NCI-H1694 treated with DMSO at 0.1 percent for 48 hours (cell line): ENCODE measurements at regions not wholly inside any gene's neighbourhood (a gene's known extent, or its start where the extent isn't known, plus 50 kb on each side); places are given as distances from the start of the nearest gene placed in this dataset.
"Not testable (repeated sequence)": the region's sequence is repeated elsewhere in the genome, so short reads cannot be mapped to it uniquely, and the experiment has no call there.

Source experiments
- DNase-seq: peaks from one replicate; lab custom pipeline; 2025; lab: John Stamatoyannopoulos, UW

DNA sequence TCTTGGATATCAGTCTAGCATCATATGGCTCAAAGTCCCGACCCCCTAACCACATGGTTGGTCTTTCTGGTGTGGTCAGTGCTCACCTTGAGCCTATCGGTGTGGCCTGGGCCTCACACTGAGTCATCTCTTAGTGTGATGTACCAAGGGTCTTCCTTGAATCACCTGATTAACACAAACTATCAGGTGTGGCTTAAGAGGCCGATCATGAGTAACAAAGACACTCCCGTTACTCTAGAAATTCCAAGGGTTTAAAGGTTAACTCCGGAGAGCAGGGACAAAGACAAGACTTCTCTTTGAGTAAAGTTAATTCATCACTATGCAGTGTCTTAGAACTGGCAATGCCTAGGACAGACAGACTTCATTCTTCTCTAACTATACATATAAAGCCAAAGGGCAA, 52.3 kb upstream of the ARMC3 start:
- DNase-seq = no peak

DNA sequence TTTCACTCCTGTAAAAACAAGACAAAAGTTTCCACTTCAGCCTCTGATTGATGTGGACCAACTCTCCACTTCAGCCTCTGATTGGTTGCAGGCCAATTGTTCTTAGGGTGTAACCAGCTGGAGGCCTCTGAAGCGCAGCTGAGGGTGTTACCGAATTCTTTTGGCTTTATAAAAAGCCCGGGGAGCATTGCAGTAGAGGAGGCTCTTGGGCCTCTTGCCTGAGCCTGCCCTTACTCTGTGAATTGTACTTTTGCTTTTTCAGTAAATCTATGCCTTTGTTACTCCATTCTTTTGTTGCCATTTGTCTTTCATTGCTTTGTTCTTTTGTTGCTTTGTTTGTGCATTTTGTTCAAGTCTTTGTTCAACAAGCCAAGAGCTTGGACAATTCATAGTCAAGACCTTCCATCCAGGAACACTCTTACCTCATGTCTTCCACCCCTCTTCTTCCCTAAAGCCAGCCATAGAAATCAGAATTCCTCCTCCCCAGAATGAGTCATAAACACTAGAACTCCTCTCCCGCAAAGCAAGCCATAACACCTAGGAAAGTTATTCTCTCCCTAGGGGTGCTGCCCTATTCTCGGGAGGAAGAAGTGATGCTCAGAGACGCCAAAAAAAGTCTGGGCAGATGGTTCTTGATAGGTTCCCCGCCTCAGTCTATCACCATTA, 53.5 kb upstream of the ARMC3 start:
- no peak for DNase-seq

DNA sequence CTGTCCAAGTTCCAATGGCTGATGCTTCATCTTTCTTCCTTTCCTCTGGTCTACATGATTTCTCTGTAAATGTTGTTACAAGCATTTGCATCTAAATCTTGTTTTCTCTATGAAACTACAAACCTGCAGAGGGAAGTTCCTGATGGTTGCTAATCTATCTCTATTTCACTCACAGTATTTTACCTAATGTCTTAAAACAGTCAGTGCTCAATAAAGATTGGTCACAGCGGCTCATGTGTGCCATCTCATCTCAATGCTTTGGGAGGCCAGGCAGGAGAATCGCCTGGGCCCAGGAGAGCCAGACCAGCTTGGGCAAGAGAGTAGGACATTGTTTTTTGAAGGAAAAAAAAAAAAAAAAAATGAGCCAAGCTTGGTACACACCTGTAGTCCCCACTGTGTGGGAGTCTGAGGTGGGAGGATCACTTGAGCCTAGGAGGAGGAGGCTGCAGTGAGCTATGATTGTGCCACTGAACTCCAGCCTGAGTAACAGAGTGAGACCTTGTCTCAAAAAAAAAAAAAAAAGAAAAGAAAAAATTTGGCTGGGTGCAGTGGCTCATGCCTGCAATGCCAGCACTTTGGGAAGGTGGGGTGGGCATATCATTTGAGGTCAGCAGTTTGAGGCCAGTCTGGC, 71.3 kb upstream of the ARMC3 start:
- DNase-seq = no peak

DNA sequence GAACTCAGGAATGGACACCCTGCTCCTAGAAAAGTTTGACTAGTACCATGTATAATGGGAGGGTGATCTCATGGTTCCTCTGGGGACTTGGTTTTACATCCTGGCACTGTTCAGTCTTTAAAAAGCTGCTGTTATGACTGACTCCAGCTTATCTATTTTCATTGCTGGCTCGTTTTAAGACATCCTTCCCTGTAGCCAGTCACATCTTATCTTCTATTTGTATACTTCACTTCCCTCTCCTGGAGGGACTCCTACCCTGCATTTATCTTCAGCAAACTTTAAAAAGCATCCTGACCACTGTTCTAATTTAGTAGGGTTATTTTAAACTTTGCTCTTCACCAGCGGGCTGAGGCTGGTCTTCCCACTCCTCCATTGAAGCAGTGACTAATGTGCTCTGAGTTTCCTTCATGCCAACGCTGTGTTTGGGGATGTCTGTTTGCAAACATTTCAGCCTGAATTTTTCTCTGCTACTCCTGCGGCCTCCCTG, 72.9 kb upstream of the ARMC3 start:
- DNase-seq = no peak

DNA sequence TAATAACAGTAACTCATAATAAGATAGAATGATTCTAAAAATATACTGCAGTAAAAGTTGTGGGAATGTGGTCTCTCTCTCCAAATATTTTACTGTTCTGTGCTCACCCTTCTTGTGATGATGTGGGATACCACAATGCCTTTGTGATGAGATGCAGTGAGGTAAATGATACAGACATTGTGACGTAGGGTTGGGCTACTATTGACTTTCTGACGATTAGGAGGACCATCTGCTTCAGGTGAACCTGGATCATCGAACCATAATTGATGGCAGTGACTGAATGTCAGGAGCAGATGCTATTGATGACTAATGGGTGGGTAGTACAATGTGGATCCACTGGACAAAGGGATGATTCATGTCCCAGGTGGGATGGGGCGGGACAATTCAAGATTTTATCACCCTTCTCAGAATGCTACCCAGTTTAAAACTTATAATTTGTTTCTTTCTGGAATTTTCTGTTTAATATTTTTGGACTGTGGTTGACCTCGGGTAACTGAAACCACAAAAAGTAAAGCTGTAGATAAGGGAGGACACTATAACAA, 73.9 kb upstream of the ARMC3 start:
- DNase-seq = no peak

DNA sequence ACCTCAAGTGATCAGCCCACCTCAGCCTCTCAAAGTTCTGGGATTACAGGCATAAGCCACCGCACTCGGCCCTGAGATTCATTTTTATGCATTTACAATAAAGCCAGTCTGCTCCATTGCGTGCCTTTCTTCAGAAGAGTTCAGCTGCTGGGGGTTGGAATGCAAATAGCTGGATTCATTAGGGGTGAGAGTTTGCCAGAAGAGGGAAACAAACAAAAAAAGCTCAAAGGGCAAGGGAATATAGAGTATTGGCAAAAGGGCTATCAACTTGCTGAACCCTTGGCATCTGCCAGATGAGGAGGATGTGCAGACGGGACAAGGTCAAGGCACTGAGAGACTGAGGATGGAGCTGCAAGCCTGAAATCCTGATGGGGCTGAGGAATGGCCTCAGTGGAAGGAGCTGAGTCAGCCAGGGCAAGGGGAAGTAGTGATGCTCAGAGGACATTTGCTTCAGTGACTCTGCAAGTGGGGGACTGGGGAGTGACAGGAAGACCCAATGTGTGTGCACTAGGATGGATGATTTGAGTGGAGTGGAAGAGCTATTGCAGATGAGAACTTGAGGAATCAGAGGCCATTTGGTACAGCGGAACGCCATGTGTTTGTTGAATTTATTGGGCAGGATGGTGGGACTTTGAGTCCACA, 75.0 kb upstream of the ARMC3 start:
- no peak for DNase-seq

DNA sequence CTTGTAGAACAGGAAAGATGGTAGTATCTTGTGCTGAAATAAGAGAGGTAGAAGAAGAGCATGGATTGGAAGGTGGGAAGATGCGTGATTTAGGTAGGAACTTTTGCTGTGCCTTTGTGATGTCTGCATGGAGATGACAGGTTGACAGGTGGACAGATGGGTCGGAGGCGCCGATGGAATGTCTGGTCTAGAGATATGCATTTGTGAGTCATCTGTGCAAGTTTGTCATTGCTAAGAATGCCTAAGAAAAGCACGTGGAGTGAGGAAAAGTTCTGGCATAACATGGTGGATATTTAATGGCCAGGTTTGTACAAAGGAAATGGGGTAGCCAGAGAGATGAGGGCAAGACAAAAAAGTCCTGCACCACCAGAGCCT, 76.0 kb upstream of the ARMC3 start:
- DNase-seq = no peak

DNA sequence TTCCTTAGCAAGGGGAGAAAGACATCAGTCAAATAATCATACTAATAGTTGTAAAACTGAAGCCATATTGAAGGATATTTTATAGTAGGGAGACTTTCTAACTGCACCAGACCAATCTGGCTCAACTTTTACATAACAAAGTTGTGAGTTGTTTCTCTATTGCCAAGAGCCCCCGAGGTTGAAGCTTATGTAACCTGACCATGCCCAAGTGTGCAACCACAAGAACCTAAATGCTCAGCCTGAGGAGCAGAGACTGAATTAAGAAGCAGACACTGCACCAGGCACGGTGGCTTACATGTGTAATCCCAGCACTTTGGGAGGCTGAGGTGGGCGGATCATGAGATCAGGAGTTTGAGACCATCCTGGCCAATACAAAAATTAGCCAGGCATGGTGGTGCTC, 77.3 kb upstream of the ARMC3 start:
- no peak for DNase-seq

DNA sequence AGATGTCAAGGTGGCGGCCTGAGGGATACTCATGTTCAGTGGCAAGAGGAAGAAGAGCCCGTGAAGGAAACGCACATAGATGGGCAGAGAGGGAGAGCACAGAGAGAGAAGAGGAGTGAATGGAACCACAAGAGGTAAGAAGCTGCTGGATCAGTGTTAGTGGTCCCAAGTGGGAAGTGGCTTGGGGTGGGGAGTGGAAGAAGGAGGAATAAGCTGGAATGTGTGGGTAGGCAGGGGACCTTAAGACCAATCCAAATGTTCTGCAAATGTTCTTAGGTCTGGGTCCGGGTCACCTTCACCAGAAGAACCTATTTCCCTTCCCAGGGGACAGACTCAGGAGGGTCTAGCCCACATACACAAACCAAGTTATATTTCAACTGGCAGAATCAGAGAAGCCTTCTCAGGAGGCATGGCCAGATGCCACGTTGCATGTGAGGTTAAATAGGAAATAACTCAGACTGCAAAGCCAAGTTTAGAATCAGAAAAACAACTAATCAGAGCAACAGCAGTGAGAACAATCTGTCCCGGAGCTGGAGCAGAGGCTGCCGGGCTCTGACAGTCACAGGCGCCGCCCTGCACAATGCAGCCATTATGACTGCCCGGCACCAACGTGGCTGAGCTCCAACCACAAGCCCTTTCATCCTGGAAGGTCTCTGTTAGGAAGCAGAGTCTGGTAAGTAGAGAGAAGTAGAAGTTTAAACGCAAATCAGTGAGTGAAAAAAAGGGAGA, 78.6 kb upstream of the ARMC3 start:
- DNase-seq = peak; percentile 8

DNA sequence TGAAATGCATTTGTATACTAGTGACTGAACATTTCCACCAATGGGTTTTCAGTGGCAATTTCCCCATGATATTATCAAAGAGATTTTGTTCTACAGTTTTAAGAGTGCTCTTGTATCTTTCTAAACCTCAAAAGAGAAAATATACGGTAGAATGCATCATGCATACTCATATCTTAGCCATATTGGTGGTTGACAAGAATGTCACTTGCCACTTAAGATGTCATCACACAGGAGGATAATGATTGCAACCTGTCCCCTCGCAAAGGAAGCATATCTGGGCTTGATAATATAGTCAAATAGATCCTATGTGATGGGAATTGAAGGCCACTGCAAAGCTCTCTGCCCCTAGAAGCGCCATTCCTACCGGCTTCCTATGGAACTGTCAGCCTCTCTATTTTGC, 79.3 kb upstream of the ARMC3 start:
- no peak for DNase-seq

DNA sequence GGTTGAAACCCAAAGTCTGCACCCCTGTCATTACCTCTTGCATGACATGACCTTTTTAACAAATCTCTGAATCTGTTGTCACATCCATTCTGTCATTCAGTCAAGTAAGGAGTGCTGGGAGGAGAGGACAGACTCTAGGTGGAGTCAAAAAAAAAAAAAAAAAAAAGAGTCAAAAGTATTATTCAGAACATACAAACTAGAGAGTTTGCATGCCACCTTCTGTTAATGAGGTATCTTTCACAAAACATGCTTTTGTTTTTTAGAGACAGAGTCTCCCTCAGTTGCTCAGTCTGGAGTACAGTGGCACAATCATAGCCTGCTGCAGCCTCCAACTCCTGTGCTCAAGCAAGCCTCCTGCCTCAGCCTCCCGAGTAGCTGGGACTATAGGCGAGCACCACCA, 81.6 kb upstream of the ARMC3 start:
- DNase-seq = no peak

DNA sequence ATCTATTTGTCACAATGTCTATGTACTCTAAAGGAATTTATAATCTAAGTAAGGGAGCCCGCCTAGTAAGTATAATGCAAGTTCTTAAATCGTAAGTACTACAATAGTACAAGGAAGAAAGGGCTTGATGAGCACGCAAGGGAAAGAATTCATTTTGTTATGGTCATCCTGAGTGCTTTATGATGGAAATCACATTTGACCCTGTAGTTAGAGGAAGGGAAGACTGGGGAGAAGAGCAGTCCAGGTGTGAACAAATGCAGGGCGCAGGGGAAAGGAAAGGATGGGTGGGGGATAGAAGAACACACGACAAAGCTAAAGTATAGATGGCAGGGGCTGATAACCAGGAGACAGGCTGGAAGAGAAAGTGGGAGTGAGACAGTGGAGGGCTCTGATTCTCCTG, 88.2 kb upstream of the ARMC3 start:
- no peak for DNase-seq

DNA sequence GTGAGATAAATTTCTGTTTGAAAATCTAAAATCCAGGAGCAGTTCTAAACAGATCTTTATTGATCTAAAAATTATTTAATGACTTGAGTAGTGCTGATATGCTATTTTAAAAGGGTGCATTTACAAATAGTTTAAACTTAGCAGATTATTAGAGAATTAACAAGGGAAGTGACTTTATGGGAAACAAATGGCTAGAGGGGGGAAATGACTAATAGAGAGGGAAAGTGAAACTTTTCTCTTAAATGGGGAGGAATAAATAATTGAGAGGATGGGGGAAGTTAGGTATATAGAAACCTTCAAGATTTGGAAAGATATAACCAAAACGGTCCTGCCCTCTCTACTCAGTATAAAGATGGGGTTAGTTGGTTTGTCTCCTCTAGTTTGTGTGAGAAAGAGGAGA, 90.1 kb upstream of the ARMC3 start:
- DNase-seq = no peak

DNA sequence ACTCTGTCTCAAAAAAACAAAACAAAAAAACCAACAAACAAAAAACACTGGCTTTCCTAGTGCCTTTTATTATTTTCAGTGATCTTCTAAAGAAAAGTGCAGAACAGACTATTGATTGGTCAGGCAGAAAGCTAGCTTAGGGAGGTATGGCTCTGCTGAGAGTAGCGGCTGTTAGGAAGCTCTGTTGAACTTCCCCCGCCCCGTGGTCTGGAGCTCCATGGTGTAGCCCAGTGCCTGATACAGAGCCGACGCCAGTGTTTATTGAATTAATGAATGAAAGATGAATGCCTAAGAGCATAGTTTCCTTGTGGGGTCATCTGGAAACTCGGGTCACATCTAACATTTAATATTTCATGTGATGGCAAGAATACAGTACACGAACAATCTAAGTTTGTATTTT, 90.5 kb upstream of the ARMC3 start:
- no peak for DNase-seq

DNA sequence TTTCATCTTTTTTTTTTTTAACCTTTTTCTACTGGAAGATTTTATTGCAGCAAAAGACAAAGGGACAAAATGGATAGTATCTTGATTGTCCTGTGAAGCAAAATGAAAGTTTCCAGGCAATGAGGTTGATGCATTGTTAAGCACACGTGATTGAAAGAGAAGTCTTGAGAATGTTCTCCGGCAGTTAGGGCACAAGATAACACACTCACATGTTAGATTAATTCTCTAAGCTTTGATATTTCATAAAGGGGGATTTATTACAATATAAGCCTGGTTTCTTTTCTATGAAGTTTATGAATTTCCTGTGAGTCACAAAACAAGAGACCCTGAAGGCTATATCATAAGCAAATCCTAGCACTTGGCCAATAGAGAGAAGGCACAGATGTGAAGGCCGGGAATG, 93.4 kb upstream of the ARMC3 start:
- no peak for DNase-seq

DNA sequence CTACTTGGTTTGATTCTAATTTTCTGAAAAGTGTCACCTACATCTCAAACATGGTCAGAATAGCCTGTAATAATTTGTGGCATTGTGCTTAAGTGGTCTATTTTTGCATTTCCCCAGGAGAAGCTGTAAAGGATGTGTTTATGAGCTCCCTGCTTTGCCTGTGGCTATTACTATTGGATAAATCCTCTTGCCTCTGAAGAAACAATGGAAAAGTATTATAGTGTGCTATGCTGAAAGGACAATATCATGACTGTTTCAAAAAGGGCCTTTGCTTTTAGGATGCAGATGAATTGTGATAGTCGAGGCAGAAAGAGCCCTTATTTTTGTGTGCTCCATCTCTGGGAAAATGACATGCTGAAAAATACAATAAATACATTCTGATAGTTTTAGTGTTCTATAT, 94.1 kb upstream of the ARMC3 start:
- DNase-seq = no peak

DNA sequence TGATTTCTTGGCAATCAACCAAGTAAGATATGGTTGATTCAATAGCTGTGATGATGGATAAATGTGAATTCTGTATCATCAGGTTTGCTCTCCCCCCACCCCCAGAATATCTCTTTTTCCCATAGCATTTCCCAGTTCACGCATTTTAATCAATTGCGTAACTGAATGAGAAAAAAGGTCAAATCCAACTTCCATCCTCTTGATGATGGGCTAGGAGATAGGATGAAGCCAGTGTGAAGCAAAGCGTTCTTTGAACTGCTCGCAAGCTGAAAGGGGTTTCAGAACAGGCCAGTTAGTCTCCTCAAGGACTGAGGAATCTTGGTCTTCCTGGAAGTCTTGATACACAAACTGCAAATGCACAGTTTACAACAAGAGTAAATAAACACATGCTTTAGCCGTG, 94.5 kb upstream of the ARMC3 start:
- no peak for DNase-seq

DNA sequence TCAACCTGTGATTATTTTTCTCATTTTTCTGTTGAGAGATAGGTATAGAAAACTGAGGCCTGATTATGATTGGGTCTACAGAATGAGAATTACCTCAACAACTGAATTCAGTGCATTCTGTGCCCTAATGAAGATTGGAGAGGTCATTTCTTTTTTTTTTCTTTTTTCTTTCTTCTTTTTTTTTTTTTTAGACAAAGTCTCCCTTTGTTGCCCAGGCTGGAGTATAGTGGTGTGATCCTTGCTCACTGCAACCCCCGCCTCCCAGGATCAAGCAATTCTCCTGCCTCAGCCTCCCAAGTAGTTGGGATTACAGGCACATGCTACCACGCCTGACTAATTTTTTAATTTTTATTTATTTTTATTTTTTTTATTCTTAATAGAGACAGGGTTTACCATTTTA, 95.0 kb upstream of the ARMC3 start:
- no peak for DNase-seq

DNA sequence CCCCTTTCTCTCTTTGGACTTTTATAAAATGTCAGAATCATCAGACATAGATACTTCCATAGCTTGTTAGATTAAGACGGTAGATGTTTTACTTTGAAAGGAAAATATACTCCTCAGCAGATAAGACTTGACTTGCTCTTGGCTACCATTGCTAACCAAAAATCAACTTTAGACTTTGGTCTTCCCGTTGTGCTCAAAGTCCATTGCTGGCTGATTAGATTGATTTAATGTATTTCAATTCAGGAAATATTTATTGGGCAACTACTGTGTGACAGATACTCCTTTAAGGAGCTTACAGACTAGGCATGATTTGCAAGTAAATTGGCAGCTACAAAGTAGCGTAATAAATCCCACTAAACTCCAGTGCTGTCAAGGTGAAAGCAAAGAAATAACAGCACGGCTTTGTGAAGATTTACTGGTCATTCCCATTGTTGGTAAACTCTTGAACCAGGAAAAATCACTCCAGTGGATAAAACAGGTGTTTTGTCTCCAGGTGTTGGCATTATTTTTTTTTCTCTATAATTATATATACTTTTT, 95.7 kb upstream of the ARMC3 start:
- DNase-seq = no peak

DNA sequence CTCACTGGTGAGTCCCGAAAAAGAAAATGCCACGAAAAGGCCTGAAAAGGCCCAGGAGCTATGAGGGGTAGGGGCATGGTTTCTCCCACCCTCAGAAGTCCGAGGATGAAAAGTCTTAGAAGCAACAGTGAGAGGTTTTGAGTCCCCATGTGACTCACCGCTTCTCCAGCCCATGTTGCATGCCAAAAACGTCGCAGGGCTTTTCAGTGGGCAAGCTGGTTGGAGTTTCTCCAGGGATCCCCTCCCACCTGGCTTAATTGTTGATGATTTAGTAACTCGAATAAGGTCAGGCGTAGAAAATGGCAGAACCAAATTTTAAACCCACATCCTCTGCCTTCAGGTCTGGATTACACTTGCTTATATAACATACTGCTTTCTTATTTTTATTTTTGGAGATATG, 96.3 kb upstream of the ARMC3 start:
- no peak for DNase-seq

DNA sequence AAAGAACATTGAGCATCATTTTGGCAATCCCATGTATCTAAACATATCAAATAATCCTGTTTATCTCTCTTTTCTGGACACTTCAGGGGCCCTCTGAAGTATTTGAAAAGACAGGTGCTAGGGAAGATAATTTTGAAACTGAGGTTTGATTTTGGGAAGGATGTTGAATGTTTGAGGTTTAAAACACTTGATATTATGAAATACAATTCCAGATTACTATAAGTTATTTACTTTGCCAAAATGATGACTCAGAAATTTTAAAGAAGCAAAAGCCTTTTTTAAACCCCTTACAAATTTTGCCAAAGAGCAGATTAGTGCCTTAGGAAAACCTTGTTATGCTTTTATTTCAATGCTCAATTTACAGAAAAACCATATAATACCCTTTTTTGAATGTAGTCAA, 99.1 kb upstream of the ARMC3 start:
- not testable (repeated sequence) for DNase-seq

DNA sequence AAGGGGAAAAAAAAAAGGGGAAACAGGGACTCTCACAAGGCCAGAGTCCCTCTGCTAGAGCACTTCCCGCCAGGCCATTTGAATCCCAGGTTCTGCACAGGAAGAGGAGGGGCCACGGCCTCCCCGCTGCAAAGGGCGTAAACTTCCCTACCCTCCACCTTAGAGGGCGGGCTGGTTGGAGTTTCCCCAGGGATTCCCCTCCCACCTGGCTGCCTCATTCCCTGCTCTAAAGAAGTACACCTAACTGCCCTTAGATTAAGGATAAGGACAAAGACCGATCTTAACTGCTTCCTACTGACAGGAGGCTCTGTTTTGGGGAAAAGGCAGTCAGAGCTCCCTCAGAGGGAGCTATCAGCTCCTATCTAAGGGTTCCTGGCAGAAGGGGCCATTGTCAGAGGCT, 102.0 kb upstream of the ARMC3 start:
- DNase-seq = no peak
